IMR-90 (cell line): ENCODE measurements at regions not wholly inside any gene's neighbourhood (a gene's known extent, or its start where the extent isn't known, plus 50 kb on each side); places are given as distances from the start of the nearest gene placed in this dataset.

Experiments
- ATAC-seq: fragments of 200-7000 bp; cut with Tn5 transposase; 2 replicates; pipeline ENCODE4 v1.9.1; 2020; ENCODE audit warnings: low read depth, mild to moderate bottlenecking, moderate library complexity
- BruUV-seq: library from RNA; stranded (reverse); fragments of 400-500 nt; replicated peaks from 2 replicates; lab custom pipeline; 2021; lab: Mats Ljungman, UMichigan
- CTCF ChIA-PET: fragments of 300-600 bp; formaldehyde crosslinking; extraction: SDS; loops from one replicate; lab custom pipeline; 2021; ENCODE audit warnings: antibody characterized with exemption; lab: Yijun Ruan, JAX
- POLR2A ChIA-PET: fragments of 300-600 bp; sonication (Branson Sonifier 250); formaldehyde crosslinking; loops from one replicate; lab custom pipeline; 2022; ENCODE audit warnings: antibody characterized with exemption; ENCODE audit not compliant: unreplicated experiment; lab: Charles Lee
- DNase-seq: peaks from one replicate; pipeline ENCODE4 v3.0.0; 2013
- H2AFZ ChIP-seq: replicated peaks from 2 replicates; pipeline ENCODE3; 2013; ENCODE audit warnings: low read length, mild to moderate bottlenecking; ENCODE audit not compliant: poor library complexity
- H2AK5ac ChIP-seq: 2 replicates; pipeline ENCODE4 v1.6.1; 2013; ENCODE audit warnings: low read depth, low read length, inconsistent platforms
- H2AK9ac ChIP-seq: replicated peaks from 2 replicates; pipeline ENCODE3; 2013; ENCODE audit warnings: mild to moderate bottlenecking, low read depth, low read length, moderate library complexity; ENCODE audit not compliant: poor library complexity
- H2BK120ac ChIP-seq: 2 replicates; pipeline ENCODE4 v1.6.1; 2013; ENCODE audit warnings: low read depth, low read length, inconsistent platforms
- H2BK15ac ChIP-seq: 3 replicates; pipeline ENCODE4 v1.6.1; 2013; ENCODE audit warnings: low read depth, low read length, inconsistent platforms
- H2BK20ac ChIP-seq: 2 replicates; pipeline ENCODE4 v1.6.1; 2013; ENCODE audit warnings: low read depth, mild to moderate bottlenecking, inconsistent platforms, low read length, moderate library complexity
- H2BK5ac ChIP-seq: 2 replicates; pipeline ENCODE4 v1.6.1; 2013; ENCODE audit warnings: mild to moderate bottlenecking, low read depth, low read length, inconsistent platforms; ENCODE audit not compliant: poor library complexity, severe bottlenecking
- H3K14ac ChIP-seq: replicated peaks from 2 replicates; pipeline ENCODE4 v1.6.1; 2013; ENCODE audit warnings: low read depth, low read length, inconsistent platforms
- H3K18ac ChIP-seq: 2 replicates; pipeline ENCODE4 v1.6.1; 2013; ENCODE audit warnings: low read depth, low read length, control low read depth
- H3K23ac ChIP-seq: 2 replicates; pipeline ENCODE4 v1.6.1; 2013; ENCODE audit warnings: low read depth, low read length, inconsistent platforms
- H3K27ac ChIP-seq: 2 replicates; pipeline ENCODE4 v1.5.1; 2013; ENCODE audit warnings: mild to moderate bottlenecking, control low read depth, low read length; ENCODE audit not compliant: insufficient read depth
- H3K27me3 ChIP-seq: 2 replicates; pipeline ENCODE4 v1.6.1; 2013; ENCODE audit warnings: low read length; ENCODE audit not compliant: control insufficient read depth, insufficient read depth
- H3K36me3 ChIP-seq: 2 replicates; pipeline ENCODE4 v1.6.1; 2013; ENCODE audit warnings: low read length, mixed read lengths; ENCODE audit not compliant: control insufficient read depth, insufficient read depth
- H3K4ac ChIP-seq: 2 replicates; pipeline ENCODE4 v1.6.1; 2013; ENCODE audit warnings: low read depth, low read length, inconsistent platforms
- H3K4me1 ChIP-seq: 2 replicates; pipeline ENCODE4 v1.6.1; 2013; ENCODE audit warnings: low read length, mixed read lengths; ENCODE audit not compliant: control insufficient read depth, insufficient read depth
- H3K4me2 ChIP-seq: 2 replicates; pipeline ENCODE4 v1.6.1; 2013; ENCODE audit warnings: low read depth, mild to moderate bottlenecking, control low read depth, low read length, moderate library complexity
- H3K4me3 ChIP-seq: 2 replicates; pipeline ENCODE4 v1.5.1; 2013; ENCODE audit warnings: low read depth, mild to moderate bottlenecking, control low read depth, low read length, moderate library complexity; ENCODE audit not compliant: insufficient read depth
- H3K56ac ChIP-seq: 2 replicates; pipeline ENCODE4 v1.6.1; 2013; ENCODE audit warnings: low read length, inconsistent platforms; ENCODE audit not compliant: insufficient read depth; ENCODE audit errors: extremely low read depth
- H3K79me1 ChIP-seq, 2 experiments: 2 replicates each; pipeline ENCODE4 v1.6.1; 2013; ENCODE audit warnings: low read length in 2 of 2, inconsistent platforms in 1 of 2, low read depth in 1 of 2
- H3K9ac ChIP-seq: 2 replicates; pipeline ENCODE4 v1.6.1; 2013; ENCODE audit warnings: low read depth, low read length, control low read depth
- H3K9me1 ChIP-seq: 2 replicates; pipeline ENCODE4 v1.6.1; 2013; ENCODE audit warnings: low read length, inconsistent platforms; ENCODE audit not compliant: insufficient read depth
- H3K9me3 ChIP-seq: 2 replicates; pipeline ENCODE4 v1.6.1; 2013; ENCODE audit warnings: low read length; ENCODE audit not compliant: control insufficient read depth, insufficient read depth
- H4K20me1 ChIP-seq: 2 replicates; pipeline ENCODE4 v1.6.1; 2013; ENCODE audit warnings: low read length, inconsistent platforms; ENCODE audit not compliant: insufficient read depth
- H4K5ac ChIP-seq: 2 replicates; pipeline ENCODE4 v1.6.1; 2013; ENCODE audit warnings: mild to moderate bottlenecking, low read depth, low read length, control low read depth
- H4K8ac ChIP-seq, 2 experiments: 2 replicates each; pipeline ENCODE4 v1.6.1; 2013; ENCODE audit warnings: low read depth in 2 of 2, low read length in 2 of 2, control low read depth in 1 of 2, inconsistent platforms in 1 of 2
- H4K91ac ChIP-seq: 2 replicates; pipeline ENCODE4 v1.6.1; 2013; ENCODE audit warnings: low read depth, low read length, inconsistent platforms; ENCODE audit not compliant: insufficient read depth
- MAFK ChIP-seq: IDR thresholded peaks from 2 replicates; pipeline ENCODE4 v1.6.1; 2012; ENCODE audit warnings: low read depth, low read length, improper control_type of control experiment
- MXI1 ChIP-seq: IDR thresholded peaks from 2 replicates; pipeline ENCODE4 v1.6.1; 2012; ENCODE audit warnings: low read depth, mild to moderate bottlenecking, low read length, moderate library complexity, borderline replicate concordance
- WGBS, 2 experiments: methylation state at CpG; one replicate each; pipeline versions ENCODE4 v1.1.5 to v1.1.7; 2013; ENCODE audit warnings: missing lambda C conversion rate in 2 of 2; ENCODE audit not compliant: insufficient read length in 1 of 2; ENCODE audit errors: extremely low coverage in 2 of 2; 5-methylcytosine and 5-hydroxymethylcytosine counted together
- dilution Hi-C: fragments of 300-500 bp; cut with HindIII; formaldehyde crosslinking; loops from one replicate; pipeline ENCODE4 v1.14.3; 2018; ENCODE audit warnings: low sequenced_read_pairs; ENCODE audit not compliant: unreplicated experiment
- in situ Hi-C: fragments of 300-500 bp; cut with MboI; formaldehyde crosslinking; loops from 3 replicates; pipeline ENCODE4 v1.14.3; 2019; ENCODE audit warnings: low sequenced_read_pairs, inconsistent platforms, mixed read lengths
- intact Hi-C: fragments of 100-400 bp; cut with micrococcal nuclease; formaldehyde crosslinking; loops from 2 replicates; pipeline ENCODE4 v1.10.0; 2022
- TF ChIP-seq, protein P1 (sequence below): fragments of 150-350 bp; IDR thresholded peaks from 2 replicates; pipeline ENCODE4 v1.6.1; 2016; ENCODE audit warnings: low read depth, mild to moderate bottlenecking, low read length, moderate library complexity, borderline replicate concordance

GRCh38 chr10:6916601-6917000, 336.5 kb upstream of the PRKCQ start:
- no CpG with 5 or more reads among the region's 2 CpGs for WGBS, 2 experiments

More at GRCh38 chr10:6916601-6917000, 336.5 kb upstream of the PRKCQ start:
- no peaks in the 10 kb centered on the region for H3K9me3 ChIP-seq
- H3K4me1 ChIP-seq: no peaks in the 10 kb centered on the region; the same call in 1 of the 2 replicates
- H3K9me1 ChIP-seq: no peaks in the 10 kb centered on the region
- H2AK5ac ChIP-seq: no peak overlapping the region
- no peak overlapping the region for H2AFZ ChIP-seq
- dilution Hi-C loops (no loop called here), intact Hi-C loops (no loop called here), in situ Hi-C loops (no loop called here)
- ChIA-PET CTCF (no interaction called here), POLR2A (no interaction called here)
- H3K56ac ChIP-seq: no peak overlapping the region
- no peak overlapping the region for H3K4me2 ChIP-seq
- no peaks in the 10 kb centered on the region for H3K36me3 ChIP-seq
- no peak overlapping the region for H2BK120ac ChIP-seq
- no peak overlapping the region for H3K9ac ChIP-seq
- H4K20me1 ChIP-seq: no peaks in the 10 kb centered on the region
- TF ChIP-seq, protein P1, sequence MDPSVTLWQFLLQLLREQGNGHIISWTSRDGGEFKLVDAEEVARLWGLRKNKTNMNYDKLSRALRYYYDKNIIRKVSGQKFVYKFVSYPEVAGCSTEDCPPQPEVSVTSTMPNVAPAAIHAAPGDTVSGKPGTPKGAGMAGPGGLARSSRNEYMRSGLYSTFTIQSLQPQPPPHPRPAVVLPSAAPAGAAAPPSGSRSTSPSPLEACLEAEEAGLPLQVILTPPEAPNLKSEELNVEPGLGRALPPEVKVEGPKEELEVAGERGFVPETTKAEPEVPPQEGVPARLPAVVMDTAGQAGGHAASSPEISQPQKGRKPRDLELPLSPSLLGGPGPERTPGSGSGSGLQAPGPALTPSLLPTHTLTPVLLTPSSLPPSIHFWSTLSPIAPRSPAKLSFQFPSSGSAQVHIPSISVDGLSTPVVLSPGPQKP: no peak
- TF ChIP-seq MAFK (no peak), MXI1 (no peak)
- ATAC-seq: no peak
- no TSS peak for BruUV-seq
- no peak overlapping the region for H4K91ac ChIP-seq
- H2BK15ac ChIP-seq: no peak overlapping the region
- no peak overlapping the region for H4K5ac ChIP-seq
- no peak overlapping the region for H2AK9ac ChIP-seq
- no peak overlapping the region for H2BK5ac ChIP-seq
- peaks cover 4% of the 10 kb centered on the region; the same call in 1 of the 2 replicates for H3K27me3 ChIP-seq
- H3K4ac ChIP-seq: no peak overlapping the region
- no peak overlapping the region for H3K23ac ChIP-seq
- no peak overlapping the region for H3K4me3 ChIP-seq
- no peak overlapping the region for H3K14ac ChIP-seq
- no peak overlapping the region for H4K8ac ChIP-seq
- H3K18ac ChIP-seq: no peak overlapping the region
- H2BK20ac ChIP-seq: no peak overlapping the region
- no peak for DNase-seq
- H3K79me1 ChIP-seq: no peaks in the 10 kb centered on the region
- H3K27ac ChIP-seq: no peak overlapping the region
